Epithelial cell of esophagus (primary cell): ENCODE measurements at regions not wholly inside any gene's neighbourhood (a gene's known extent, or its start where the extent isn't known, plus 50 kb on each side); places are given as distances from the start of the nearest gene placed in this dataset.
A peak's percentile ranks its signal among the peaks of the same experiment; 100 is the strongest.

ENCODE experiments used
- DNase-seq: peaks from one replicate; pipeline ENCODE4 v3.0.0; 2010; ENCODE audit warnings: low read depth
- H3K4me3 ChIP-seq: 2 replicates; pipeline ENCODE4 v1.5.1; 2011; ENCODE audit warnings: mild to moderate bottlenecking, low read length, control low read depth
- TF ChIP-seq, protein P1 (sequence below): IDR thresholded peaks from 2 replicates; pipeline ENCODE4 v1.5.1; 2011; ENCODE audit warnings: low read depth, mild to moderate bottlenecking, low read length, control low read depth, inconsistent platforms; ENCODE audit not compliant: insufficient read depth; ENCODE audit errors: missing control alignments

DNA sequence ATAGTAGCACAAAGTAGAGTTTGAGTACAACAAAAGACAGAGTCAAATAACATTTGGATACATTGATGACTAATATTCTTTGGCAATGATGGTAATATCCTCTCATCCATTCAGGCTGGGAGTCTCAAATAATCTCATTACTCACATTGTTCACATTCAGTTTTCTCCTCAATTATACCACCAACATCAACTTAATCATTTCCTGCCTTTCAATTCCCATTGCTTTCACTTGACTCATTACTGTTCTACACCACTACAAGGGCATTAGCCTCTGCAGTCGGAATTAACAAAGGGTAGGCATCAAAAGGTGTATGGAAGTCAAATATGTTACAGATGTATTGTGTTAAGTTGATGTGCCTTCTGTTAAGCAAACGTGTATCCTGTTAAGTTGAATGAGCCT lies 518.4 kb upstream of the SLITRK1 start:
- H3K4me3 ChIP-seq = no peak overlapping the region
- peak; percentile 94 for DNase-seq
- TF ChIP-seq, protein P1, sequence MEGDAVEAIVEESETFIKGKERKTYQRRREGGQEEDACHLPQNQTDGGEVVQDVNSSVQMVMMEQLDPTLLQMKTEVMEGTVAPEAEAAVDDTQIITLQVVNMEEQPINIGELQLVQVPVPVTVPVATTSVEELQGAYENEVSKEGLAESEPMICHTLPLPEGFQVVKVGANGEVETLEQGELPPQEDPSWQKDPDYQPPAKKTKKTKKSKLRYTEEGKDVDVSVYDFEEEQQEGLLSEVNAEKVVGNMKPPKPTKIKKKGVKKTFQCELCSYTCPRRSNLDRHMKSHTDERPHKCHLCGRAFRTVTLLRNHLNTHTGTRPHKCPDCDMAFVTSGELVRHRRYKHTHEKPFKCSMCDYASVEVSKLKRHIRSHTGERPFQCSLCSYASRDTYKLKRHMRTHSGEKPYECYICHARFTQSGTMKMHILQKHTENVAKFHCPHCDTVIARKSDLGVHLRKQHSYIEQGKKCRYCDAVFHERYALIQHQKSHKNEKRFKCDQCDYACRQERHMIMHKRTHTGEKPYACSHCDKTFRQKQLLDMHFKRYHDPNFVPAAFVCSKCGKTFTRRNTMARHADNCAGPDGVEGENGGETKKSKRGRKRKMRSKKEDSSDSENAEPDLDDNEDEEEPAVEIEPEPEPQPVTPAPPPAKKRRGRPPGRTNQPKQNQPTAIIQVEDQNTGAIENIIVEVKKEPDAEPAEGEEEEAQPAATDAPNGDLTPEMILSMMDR = no peak

DNA sequence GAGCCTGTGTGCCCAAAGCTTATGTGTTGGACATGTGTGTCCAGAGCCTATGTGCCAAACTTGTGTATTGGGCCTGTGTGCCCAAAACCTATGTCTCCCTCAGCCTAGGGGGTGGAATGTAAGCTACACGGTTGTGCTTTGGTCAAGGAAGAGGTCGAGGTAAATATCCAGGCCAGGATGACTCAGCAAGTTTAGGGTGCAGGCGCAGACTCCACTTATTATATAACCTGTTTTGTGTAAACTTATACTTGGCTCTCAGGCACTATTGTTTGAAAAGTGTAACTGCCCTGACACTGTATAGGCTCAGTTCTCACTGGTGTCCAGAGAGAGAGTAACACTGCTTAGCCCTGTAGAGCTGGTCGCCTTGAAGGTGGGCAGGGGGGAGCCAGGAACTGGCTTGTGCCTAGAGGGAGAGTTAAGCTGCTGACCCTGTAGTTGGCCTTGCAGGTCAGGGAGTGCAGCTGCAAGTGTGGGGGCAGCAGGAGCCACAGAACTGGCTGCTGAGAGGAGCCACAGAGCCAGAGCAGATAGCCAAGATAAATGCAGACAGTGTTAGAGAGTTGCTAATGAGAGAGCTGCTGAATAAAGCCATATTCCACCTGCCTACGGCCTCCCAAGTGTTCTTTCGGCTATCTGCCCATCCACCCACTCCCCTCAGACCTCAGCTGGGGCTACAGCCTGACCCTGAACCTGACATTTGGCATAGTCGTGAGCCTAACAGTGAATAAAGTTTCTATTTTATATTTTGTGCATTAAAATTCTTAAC lies 517.2 kb upstream of the SLITRK1 start:
- TF ChIP-seq, protein P1 = no peak
- H3K4me3 ChIP-seq = no peak overlapping the region

DNA sequence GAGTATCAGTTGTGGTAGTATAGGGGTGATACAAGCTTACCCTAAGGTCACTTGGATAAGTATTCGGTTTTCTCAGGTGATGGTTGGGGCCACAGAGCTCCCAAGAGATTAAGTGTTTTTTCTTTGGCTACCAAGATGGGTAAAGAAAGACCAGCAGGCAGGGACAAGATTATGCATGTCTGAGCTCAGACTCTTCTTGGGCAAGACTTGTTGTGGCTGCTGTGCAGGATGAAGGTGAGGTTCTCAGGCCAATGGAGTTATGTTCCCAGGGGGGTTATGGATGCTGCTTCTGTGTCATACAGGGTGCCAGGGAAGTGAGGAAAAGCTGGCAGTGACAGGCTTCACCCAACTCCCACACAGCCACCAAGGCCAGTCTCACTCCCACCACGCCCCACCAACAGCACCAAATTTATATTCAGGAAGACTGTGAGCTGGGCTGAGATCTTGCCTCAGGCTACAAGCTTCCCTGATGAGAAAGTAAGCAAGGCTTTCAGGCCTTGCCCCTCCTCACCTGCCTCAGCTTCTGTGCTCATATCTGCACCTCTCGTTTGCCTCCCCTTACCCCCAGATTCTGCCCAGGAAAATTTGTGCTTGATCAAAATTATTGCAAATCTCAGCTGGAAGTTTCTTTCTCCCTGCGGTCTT lies 511.8 kb upstream of the SLITRK1 start:
- peak; percentile 94 for DNase-seq
- H3K4me3 ChIP-seq = no peak overlapping the region
- TF ChIP-seq, protein P1 = no peak

More for the DNA sequence above, 517.2 kb upstream of the SLITRK1 start:
- DNase-seq = no peak

DNA sequence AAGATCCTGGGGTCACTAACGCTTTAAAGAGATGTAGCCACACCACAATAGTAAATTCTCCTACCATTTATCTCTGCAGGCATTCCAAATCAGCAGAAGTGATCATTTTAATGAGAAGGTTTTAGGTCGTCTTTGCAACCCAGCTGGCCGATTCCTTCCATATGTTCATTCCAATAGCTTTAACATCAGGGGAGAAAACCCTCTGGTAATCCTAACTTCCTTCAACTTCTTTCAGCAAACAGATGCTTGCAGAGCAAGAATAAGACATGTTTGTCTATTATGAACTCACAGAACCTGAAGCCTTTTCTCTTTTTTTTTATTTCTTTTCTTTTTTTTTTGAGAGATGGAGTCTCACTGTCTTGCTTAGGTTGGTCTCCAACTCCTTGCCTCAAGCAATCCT lies 498.6 kb upstream of the SLITRK1 start:
- no peak for DNase-seq
- TF ChIP-seq, protein P1 = no peak
- H3K4me3 ChIP-seq = no peak overlapping the region

DNA sequence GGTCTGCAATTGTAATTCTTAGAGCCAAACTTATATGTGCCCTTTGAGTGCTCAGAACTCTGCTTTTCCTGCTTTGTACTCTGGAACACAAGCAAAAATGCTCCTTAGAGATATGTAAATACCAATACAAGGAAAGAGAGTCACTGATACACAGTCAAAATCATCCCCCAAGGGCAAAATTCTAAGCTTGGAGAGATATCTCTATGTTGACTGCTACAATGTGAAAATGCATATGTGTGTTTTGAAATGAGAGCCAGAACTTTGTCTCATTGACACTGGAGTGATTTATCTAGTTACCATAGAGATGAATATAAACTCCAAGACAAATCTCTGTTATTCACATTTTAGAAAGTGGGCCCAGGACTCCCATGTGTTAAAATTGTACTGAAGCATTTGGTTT lies 494.8 kb upstream of the SLITRK1 start:
- TF ChIP-seq, protein P1 = no peak
- no peak for DNase-seq
- H3K4me3 ChIP-seq = no peak overlapping the region

DNA sequence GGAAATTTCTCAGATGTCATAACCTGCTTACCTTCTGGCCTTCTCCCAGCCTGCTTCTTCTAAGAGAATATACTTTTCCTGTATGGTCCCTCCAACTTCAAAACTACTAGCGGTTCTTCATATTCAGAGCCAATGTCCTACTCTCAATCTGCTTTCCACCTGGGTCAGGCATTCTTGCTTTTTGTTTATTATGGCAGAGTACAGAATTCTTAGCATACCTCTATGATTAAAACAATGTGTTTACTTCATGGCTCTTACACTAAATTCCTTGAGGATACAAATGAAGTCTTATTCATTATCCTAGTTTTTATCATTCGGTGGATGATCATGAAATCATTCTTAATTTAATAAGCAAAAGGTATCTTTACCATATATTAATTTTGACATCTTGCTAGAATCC lies 484.2 kb upstream of the SLITRK1 start:
- H3K4me3 ChIP-seq = no peak overlapping the region
- TF ChIP-seq, protein P1 = no peak
- DNase-seq = no peak

DNA sequence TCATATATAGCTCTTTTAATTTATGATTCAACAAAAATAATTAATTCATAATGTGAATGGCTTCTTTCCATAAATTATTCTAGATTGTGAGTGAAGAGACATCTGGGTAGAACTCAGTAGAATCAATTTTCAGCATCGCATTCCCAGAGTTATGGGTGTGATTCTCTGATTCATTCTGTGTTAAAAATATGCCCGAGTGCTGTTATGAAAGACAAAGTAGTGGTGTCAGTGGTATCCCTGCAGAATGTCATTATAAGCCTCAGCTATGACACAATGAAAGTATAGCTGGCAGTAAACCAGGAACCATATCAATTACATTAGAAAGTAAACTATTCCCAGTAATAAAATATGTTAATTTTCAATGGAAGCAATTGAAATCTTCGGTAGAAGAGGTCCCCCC lies 480.5 kb upstream of the SLITRK1 start:
- TF ChIP-seq, protein P1 = no peak
- DNase-seq = peak; percentile 32
- H3K4me3 ChIP-seq = no peak overlapping the region
